SU-DHL-6 (cell line): ENCODE measurements at regions not wholly inside any gene's neighbourhood (a gene's known extent, or its start where the extent isn't known, plus 50 kb on each side); places are given as distances from the start of the nearest gene placed in this dataset.
A peak's percentile ranks its signal among the peaks of the same experiment; 100 is the strongest.

ENCODE experiments used
- H2AFZ ChIP-seq: fragments of 200-600 bp; sonication (generic); 2 replicates; pipeline ENCODE4 v1.6.1; 2014; ENCODE audit warnings: low read depth, mild to moderate bottlenecking, moderate library complexity, mixed read lengths, antibody characterized with exemption, low read length; ENCODE audit not compliant: severe bottlenecking
- H3F3A ChIP-seq: fragments of 200-600 bp; shearing (Covaris generic); 2 replicates; pipeline ENCODE4 v1.6.0; 2016; ENCODE audit warnings: antibody characterized with exemption, mild to moderate bottlenecking; ENCODE audit not compliant: insufficient read depth
- H3K27ac ChIP-seq: fragments of 200-600 bp; sonication (generic); 2 replicates; pipeline ENCODE4 v1.5.1; 2016; ENCODE audit warnings: low read depth, mild to moderate bottlenecking, low read length, moderate library complexity, mixed read lengths
- H3K27me3 ChIP-seq: fragments of 200-600 bp; sonication (generic), shearing (Covaris generic); 2 replicates; pipeline ENCODE4 v1.6.0; 2014; ENCODE audit warnings: mild to moderate bottlenecking, low read length
- H3K36me3 ChIP-seq: fragments of 200-600 bp; sonication (generic); 2 replicates; pipeline ENCODE4 v1.6.1; 2014; ENCODE audit warnings: mild to moderate bottlenecking, low read length, mixed read lengths
- H3K4me2 ChIP-seq: fragments of 300-600, 200-600 bp; shearing (Covaris generic), sonication (generic); 2 replicates; pipeline ENCODE4 v1.6.0; 2014; ENCODE audit warnings: low read length, low read depth, mild to moderate bottlenecking; ENCODE audit not compliant: poor library complexity, severe bottlenecking
- H3K4me3 ChIP-seq: fragments of 200-600 bp; sonication (generic); 2 replicates; pipeline ENCODE4 v1.5.1; 2014; ENCODE audit warnings: antibody characterized with exemption, low read length, mild to moderate bottlenecking, mixed read lengths; ENCODE audit not compliant: insufficient read depth, poor library complexity, severe bottlenecking
- H3K79me2 ChIP-seq: fragments of 200-600 bp; sonication (generic); 2 replicates; pipeline ENCODE4 v1.6.1; 2014; ENCODE audit warnings: mild to moderate bottlenecking, low read length, moderate library complexity; ENCODE audit not compliant: insufficient read depth
- H3K9ac ChIP-seq: fragments of 200-600 bp; sonication (generic); 2 replicates; pipeline ENCODE4 v1.7.0; 2014; ENCODE audit warnings: mild to moderate bottlenecking, low read length
- H3K9me2 ChIP-seq: fragments of 200-600 bp; sonication (generic); replicated peaks from 2 replicates; pipeline ENCODE4 v1.6.1; 2014; ENCODE audit warnings: low read length; ENCODE audit not compliant: insufficient read depth
- H3K9me3 ChIP-seq: fragments of 200-600 bp; sonication (generic); 2 replicates; pipeline ENCODE4 v1.6.1; 2014; ENCODE audit warnings: low read length, mixed read lengths; ENCODE audit not compliant: insufficient read depth
- H4K20me1 ChIP-seq: fragments of 200-600 bp; sonication (generic); 2 replicates; pipeline ENCODE4 v1.6.1; 2014; ENCODE audit warnings: low read depth, mild to moderate bottlenecking, antibody characterized with exemption, low read length, moderate library complexity, mixed read lengths
- EZH2phosphoT487 ChIP-seq: fragments of 200-600 bp; sonication (generic), shearing (Covaris generic); conservative IDR thresholded peaks from 2 replicates; pipeline ENCODE4 v1.6.1; 2018; ENCODE audit warnings: mild to moderate bottlenecking, antibody characterized with exemption, low read length, moderate library complexity, mixed read lengths
- TF ChIP-seq, protein P1 (sequence below): fragments of 200-600 bp; sonication (generic); IDR thresholded peaks from one replicate; pipeline ENCODE4 v1.5.1; 2017; ENCODE audit warnings: antibody characterized with exemption, mild to moderate bottlenecking, low read length, moderate library complexity; ENCODE audit not compliant: insufficient read depth, poor library complexity, severe bottlenecking

GRCh38 chr16:85988306-85988705 lies 89.3 kb downstream of the IRF8 start:
- Histone ChIP-seq H3F3A (peaks cover 54% of the 10 kb centered on the region), H3K27me3 (no peaks in the 10 kb centered on the region), H3K36me3 (no peaks in the 10 kb centered on the region), H3K79me2 (no peaks in the 10 kb centered on the region), H4K20me1 (no peaks in the 10 kb centered on the region), H3K4me2 (peak overlapping the region; percentile 52), H2AFZ (peak overlapping the region; percentile 30), H3K9ac (peak overlapping the region; percentile 45), H3K4me3 (peak overlapping the region; percentile 17), H3K9me2 (no peaks in the 10 kb centered on the region), H3K9me3 (no peaks in the 10 kb centered on the region), H3K27ac (peak overlapping the region; percentile 92)
- TF ChIP-seq, protein P1, sequence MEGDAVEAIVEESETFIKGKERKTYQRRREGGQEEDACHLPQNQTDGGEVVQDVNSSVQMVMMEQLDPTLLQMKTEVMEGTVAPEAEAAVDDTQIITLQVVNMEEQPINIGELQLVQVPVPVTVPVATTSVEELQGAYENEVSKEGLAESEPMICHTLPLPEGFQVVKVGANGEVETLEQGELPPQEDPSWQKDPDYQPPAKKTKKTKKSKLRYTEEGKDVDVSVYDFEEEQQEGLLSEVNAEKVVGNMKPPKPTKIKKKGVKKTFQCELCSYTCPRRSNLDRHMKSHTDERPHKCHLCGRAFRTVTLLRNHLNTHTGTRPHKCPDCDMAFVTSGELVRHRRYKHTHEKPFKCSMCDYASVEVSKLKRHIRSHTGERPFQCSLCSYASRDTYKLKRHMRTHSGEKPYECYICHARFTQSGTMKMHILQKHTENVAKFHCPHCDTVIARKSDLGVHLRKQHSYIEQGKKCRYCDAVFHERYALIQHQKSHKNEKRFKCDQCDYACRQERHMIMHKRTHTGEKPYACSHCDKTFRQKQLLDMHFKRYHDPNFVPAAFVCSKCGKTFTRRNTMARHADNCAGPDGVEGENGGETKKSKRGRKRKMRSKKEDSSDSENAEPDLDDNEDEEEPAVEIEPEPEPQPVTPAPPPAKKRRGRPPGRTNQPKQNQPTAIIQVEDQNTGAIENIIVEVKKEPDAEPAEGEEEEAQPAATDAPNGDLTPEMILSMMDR: no peak
- TF ChIP-seq EZH2phosphoT487: no peak

DNA sequence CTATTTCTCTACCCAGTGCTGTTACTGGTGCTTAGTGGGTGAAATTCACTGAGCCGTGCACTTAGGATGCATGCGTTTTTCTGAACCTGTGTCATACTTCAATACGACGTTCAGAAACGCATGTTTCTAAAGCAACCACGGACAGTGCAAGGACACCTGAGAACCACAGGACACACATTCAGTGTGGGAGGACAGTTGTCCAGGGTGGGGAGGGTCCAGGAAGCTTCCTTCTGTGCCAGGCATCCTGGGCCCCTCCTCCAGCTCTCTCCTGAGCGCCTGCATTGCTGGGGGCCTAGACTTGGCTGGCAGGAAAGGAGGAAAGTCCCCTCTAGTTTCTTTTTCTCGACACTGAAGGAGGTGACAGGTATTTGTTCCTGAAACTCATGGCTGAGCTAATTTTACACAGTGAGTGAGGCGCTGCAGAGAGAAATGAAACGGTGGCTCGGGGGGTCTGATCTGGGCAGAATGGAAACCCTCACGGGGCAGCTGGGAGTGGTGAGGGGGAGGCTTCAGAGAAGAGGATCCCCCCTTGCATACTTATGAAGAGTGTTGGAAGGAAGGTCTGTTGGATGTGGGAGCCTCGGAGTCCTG lies 89.9 kb downstream of the IRF8 start:
- Histone ChIP-seq H3K79me2 (no peaks in the 10 kb centered on the region), H2AFZ (no peak overlapping the region), H3K27ac (peak overlapping the region; percentile 92), H3K4me2 (peak overlapping the region; percentile 52), H3K9me2 (no peaks in the 10 kb centered on the region), H3K4me3 (peak overlapping the region; percentile 17), H3K36me3 (no peaks in the 10 kb centered on the region), H4K20me1 (no peaks in the 10 kb centered on the region), H3F3A (peaks cover 59% of the 10 kb centered on the region), H3K9me3 (no peaks in the 10 kb centered on the region), H3K27me3 (no peaks in the 10 kb centered on the region), H3K9ac (peak overlapping the region; percentile 45)
- TF ChIP-seq, protein P1: no peak

DNA sequence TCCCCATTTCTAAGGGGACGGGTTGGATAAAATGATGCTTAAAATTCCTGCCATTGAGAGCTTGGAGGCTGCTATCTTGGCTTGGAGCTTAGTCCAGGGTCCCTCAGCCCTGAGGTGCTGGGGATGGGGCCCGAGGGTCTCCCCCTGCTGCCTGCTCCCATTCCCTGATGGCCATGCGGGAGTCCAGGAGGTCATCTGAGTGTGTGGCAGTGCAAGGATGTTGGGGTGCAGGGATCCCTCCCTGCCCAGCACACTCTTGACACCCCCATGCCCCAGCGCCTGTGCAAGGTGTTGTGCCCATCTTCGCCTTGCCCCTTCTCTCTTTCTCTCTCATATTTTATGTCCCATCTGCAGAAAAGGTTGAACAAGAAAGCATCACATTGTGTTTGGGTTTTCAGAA lies 90.4 kb downstream of the IRF8 start:
- H3K36me3 ChIP-seq: no peaks in the 10 kb centered on the region
- H3K4me2 ChIP-seq: peak overlapping the region; percentile 52
- peak overlapping the region; percentile 92 for H3K27ac ChIP-seq
- H3F3A ChIP-seq: peaks cover 60% of the 10 kb centered on the region
- peak overlapping the region; percentile 11 for H3K4me3 ChIP-seq
- H4K20me1 ChIP-seq: no peaks in the 10 kb centered on the region
- no peaks in the 10 kb centered on the region for H3K79me2 ChIP-seq
- H3K9ac ChIP-seq: peak overlapping the region; percentile 45
- no peaks in the 10 kb centered on the region for H3K27me3 ChIP-seq
- H2AFZ ChIP-seq: no peak overlapping the region
- no peaks in the 10 kb centered on the region for H3K9me2 ChIP-seq
- no peak for TF ChIP-seq EZH2phosphoT487
- TF ChIP-seq, protein P1: no peak
- H3K9me3 ChIP-seq: no peaks in the 10 kb centered on the region
